GM18873 (cell line): ENCODE measurements at regions not wholly inside any gene's neighbourhood (a gene's known extent, or its start where the extent isn't known, plus 50 kb on each side); places are given as distances from the start of the nearest gene placed in this dataset.

Source experiments
- ATAC-seq: cut with Tn5 transposase; IDR thresholded peaks from one replicate; pipeline ENCODE4 v1.9.1; 2021; ENCODE audit warnings: mild to moderate bottlenecking, moderate library complexity, moderate number of reproducible peaks; ENCODE audit not compliant: unreplicated experiment, low FRiP score

DNA sequence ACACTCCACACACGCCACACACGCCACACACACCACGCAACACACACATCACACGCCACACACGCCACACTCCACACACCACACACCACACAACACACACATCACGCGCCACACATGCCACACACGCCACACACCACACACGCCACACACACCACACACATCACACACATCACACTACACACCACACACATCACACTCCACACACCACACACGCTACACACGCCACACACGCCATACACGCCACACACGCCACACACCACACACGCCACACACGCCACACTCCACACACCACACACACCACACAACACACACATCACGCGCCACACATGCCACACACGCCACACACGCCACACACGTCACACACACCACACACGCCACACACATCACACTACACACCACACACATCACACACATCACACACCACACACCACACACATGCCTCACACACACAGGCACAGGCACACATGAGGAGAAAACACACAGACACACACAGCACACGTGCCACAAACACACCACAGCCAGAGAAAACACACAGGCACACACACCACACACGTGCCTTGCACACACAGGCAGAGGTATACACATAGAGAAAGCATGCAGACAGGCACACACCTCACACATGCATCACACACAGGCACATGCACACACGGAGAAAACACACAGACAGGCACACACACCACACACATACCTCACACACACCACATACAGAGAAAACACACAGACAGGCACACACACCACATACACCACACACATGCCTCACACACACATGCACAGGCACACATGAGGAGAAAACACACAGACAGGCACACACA is 241.5 kb upstream of the MYT1L start:
- no peak for ATAC-seq

DNA sequence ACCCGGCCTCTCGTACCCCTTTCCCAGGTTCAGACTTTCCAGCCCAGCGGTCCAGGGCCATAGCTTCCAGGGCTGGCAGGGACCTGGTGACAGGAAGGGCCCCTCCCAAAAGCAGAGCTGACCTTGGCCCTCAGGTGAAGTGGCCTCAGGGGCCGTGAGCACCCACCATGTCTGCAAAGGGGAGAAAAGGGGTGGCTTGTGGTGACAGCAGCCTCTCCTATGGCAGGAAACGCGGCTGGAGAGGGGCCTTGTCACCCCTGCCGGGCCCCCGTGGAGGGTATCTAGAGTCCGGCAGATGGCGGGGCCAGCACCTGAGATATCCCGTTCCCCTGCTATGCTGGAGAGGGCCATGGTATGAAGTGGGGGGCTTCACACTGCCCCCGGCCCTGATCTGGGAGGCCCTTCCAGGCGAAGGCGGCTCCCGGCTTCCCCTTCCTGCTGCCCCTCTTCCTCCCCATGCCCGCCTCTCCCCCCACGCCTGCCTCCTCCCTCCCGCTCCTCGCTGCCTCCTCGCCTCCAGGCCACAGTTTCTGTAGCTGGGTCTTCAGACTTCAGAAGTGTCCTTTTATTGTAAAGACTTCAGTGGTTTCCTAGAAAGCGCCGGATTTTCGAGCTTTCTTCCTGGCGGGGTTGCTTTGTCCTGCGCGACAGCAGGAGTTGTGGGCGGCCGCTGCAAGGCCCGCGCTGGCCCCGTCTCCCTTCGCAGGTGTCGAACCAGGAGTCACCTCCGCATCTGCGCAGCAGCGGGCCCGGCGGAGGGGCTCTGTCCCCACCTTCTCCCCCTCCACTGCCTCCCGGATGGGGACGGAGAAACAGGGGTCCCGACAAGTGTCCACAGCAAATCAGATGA is 240.5 kb upstream of the MYT1L start:
- ATAC-seq = no peak

GRCh38 chr2:2570871-2571270 is 239.8 kb upstream of the MYT1L start:
- no peak for ATAC-seq

DNA sequence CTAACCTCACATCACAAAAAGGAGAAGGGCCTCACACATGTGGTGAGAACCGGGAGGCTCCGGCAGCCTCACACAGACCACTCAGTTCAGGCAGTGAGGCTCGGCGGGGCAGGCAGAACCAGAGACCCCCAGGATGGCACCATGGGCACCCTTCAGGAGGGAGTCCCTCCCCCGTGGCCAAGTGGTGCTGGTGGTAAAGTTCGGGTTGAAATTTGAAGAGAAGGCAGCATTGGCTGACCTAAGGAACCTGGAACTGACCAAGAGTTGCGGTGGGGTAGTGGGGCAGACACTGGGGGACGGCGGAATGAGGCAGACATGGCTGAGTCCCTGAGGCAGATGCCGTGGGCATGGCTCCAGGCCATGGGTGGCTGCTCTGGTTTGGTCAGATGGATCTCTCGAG is 239.3 kb upstream of the MYT1L start:
- ATAC-seq = no peak

GRCh38 chr2:2569836-2570235 is 238.8 kb upstream of the MYT1L start:
- ATAC-seq = no peak

- ATAC-seq = no peak
Measured at GRCh38 chr2:2569306-2569705, 238.2 kb upstream of the MYT1L start.

GRCh38 chr2:2568411-2568810 is 237.3 kb upstream of the MYT1L start:
- ATAC-seq = no peak

- no peak for ATAC-seq
Measured at GRCh38 chr2:2567776-2568175, 236.7 kb upstream of the MYT1L start.

- no peak for ATAC-seq
Measured at GRCh38 chr2:2566396-2567323, 235.6 kb upstream of the MYT1L start.

DNA sequence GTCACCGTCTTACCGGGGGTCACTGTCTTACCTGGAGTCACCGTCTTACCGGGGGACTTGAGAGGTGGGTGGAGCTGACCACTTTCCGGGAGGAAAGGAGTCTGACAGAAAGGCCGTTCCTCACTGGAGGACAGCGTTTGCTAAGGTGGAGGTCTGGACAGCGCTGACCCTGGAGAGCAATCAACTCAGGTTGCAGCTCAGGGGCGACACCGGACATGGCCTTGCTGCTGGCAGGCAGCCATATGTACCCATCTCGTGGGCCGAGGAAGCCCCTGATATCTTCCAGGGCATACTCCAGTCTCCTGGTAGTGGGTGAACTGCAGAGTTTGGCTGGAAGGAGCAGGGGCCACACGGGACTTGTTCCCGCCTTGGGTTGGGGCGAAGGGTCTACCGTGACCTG is 234.6 kb upstream of the MYT1L start:
- ATAC-seq = no peak

- no peak for ATAC-seq
Measured at GRCh38 chr2:2564300-2565078, 233.4 kb upstream of the MYT1L start.

GRCh38 chr2:2563309-2563860 is 232.3 kb upstream of the MYT1L start:
- ATAC-seq = no peak

GRCh38 chr2:2562867-2563266 is 231.8 kb upstream of the MYT1L start:
- ATAC-seq = no peak

GRCh38 chr2:2561346-2562095 is 230.4 kb upstream of the MYT1L start:
- ATAC-seq = no peak

- no peak for ATAC-seq
Measured at GRCh38 chr2:2560374-2561015, 229.4 kb upstream of the MYT1L start.

GRCh38 chr2:2558476-2558875 is 227.4 kb upstream of the MYT1L start:
- no peak for ATAC-seq

DNA sequence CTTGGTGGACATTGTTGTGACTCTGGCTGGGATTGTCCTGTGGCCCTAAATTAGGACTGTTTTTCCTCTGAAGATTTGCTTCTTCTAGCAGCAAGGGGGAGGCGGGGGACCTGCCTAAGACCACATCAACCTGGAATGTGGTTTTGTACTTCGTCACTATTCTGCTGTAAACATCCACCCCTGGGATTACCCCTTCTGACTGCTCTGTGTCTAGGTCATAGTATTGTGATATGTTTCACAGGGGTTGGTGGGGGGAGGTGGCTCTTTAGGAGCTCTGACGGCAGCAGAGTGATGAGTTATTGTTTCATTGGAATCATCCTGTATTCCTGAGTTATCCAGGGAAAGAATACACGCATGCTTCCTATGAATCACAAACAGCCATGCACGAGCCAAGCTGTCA is 226.4 kb upstream of the MYT1L start:
- ATAC-seq = no peak

- ATAC-seq = no peak
Measured at GRCh38 chr2:2550856-2551255, 219.8 kb upstream of the MYT1L start.
